SK-N-SH treated with all-trans-retinoic acid at 6 μM for 48 hours (cell line): ENCODE measurements at regions not wholly inside any gene's neighbourhood (a gene's known extent, or its start where the extent isn't known, plus 50 kb on each side); places are given as distances from the start of the nearest gene placed in this dataset.

Experiments used
- ATAC-seq: fragments of 200-7000 bp; cut with Tn5 transposase; 3 replicates; pipeline ENCODE4 v1.9.1; 2020; ENCODE audit warnings: mild to moderate bottlenecking, moderate library complexity
- ARNTL ChIP-seq: fragments of 450-650 bp; formaldehyde crosslinking; IDR thresholded peaks from 2 replicates; pipeline ENCODE4 v1.5.0; 2020; ENCODE audit warnings: low read depth, mild to moderate bottlenecking, moderate library complexity, borderline replicate concordance
- BACH2 ChIP-seq: fragments of 250-450 bp; sonication (Bioruptor Pico); IDR thresholded peaks from 2 replicates; pipeline ENCODE4 v1.9.0; 2021; ENCODE audit warnings: mild to moderate bottlenecking, borderline replicate concordance
- CREB5 ChIP-seq: fragments of 250-450 bp; sonication (Bioruptor Pico); IDR thresholded peaks from 2 replicates; pipeline ENCODE4 v1.5.1; 2020; ENCODE audit warnings: low read depth, mild to moderate bottlenecking, moderate library complexity
- CSDC2 ChIP-seq: fragments of 250-450 bp; sonication (Bioruptor Pico); IDR thresholded peaks from 2 replicates; pipeline ENCODE4 v1.5.0; 2020; ENCODE audit warnings: mild to moderate bottlenecking, moderate library complexity
- CSRNP3 ChIP-seq: fragments of 250-450 bp; sonication (Bioruptor Pico); IDR thresholded peaks from 2 replicates; pipeline ENCODE4 v1.5.1; 2021; ENCODE audit warnings: mild to moderate bottlenecking, moderate library complexity
- ESRRG ChIP-seq: fragments of 250-450 bp; sonication (Bioruptor Pico); IDR thresholded peaks from 2 replicates; pipeline ENCODE4 v1.6.1; 2021; ENCODE audit warnings: mild to moderate bottlenecking
- GLIS3 ChIP-seq: fragments of 250-450 bp; sonication (Bioruptor Pico); IDR thresholded peaks from 2 replicates; pipeline ENCODE4 v1.5.0; 2020; ENCODE audit warnings: mild to moderate bottlenecking, moderate library complexity
- ISL1 ChIP-seq: fragments of 250-450 bp; sonication (Bioruptor Pico); IDR thresholded peaks from 2 replicates; pipeline ENCODE4 v2.1.2; 2022; ENCODE audit warnings: mild to moderate bottlenecking, moderate library complexity
- OSR1 ChIP-seq: fragments of 250-450 bp; sonication (Bioruptor Pico); IDR thresholded peaks from 2 replicates; pipeline ENCODE4 v1.8.0; 2022; ENCODE audit warnings: moderate library complexity, mild to moderate bottlenecking, inconsistent platforms
- PATZ1 ChIP-seq: fragments of 250-450 bp; sonication (Bioruptor Pico); IDR thresholded peaks from 2 replicates; pipeline ENCODE4 v1.8.0; 2020; ENCODE audit warnings: mild to moderate bottlenecking, moderate library complexity, borderline replicate concordance
- POU6F1 ChIP-seq: fragments of 250-450 bp; sonication (Bioruptor Pico); IDR thresholded peaks from 2 replicates; pipeline ENCODE4 v1.8.0; 2021; ENCODE audit warnings: low read depth, mild to moderate bottlenecking, moderate library complexity, borderline replicate concordance
- PPARA ChIP-seq: fragments of 250-450 bp; sonication (Bioruptor Pico); IDR thresholded peaks from 2 replicates; pipeline ENCODE4 v1.5.0; 2020; ENCODE audit warnings: mild to moderate bottlenecking, borderline replicate concordance
- RARB ChIP-seq: fragments of 250-450 bp; sonication (Bioruptor Pico); IDR thresholded peaks from 2 replicates; pipeline ENCODE4 v1.8.0; 2021; ENCODE audit warnings: mild to moderate bottlenecking, moderate library complexity
- SNAI2 ChIP-seq: fragments of 250-450 bp; sonication (Bioruptor Pico); IDR thresholded peaks from 2 replicates; pipeline ENCODE4 v1.5.0; 2020; ENCODE audit warnings: mild to moderate bottlenecking, moderate library complexity
- TCF4 ChIP-seq: fragments of 250-450 bp; sonication (Bioruptor Pico); IDR thresholded peaks from 2 replicates; pipeline ENCODE4 v1.8.0; 2021; ENCODE audit warnings: mild to moderate bottlenecking, moderate library complexity, borderline replicate concordance
- TOX ChIP-seq: fragments of 250-450 bp; sonication (Bioruptor Pico); IDR thresholded peaks from 2 replicates; pipeline ENCODE4 v1.8.0; 2021; ENCODE audit warnings: mild to moderate bottlenecking, moderate library complexity, borderline replicate concordance
- TSHZ2 ChIP-seq: fragments of 250-450 bp; sonication (Bioruptor Pico); IDR thresholded peaks from 2 replicates; pipeline ENCODE4 v1.5.0; 2020; ENCODE audit warnings: mild to moderate bottlenecking, moderate library complexity
- ZC3H10 ChIP-seq: fragments of 250-450 bp; sonication (Bioruptor Pico); IDR thresholded peaks from 2 replicates; pipeline ENCODE4 v1.5.1; 2021; ENCODE audit warnings: mild to moderate bottlenecking, moderate library complexity
- ZFP3 ChIP-seq: fragments of 250-450 bp; sonication (Bioruptor Pico); IDR thresholded peaks from 2 replicates; pipeline ENCODE4 v1.5.0; 2020; ENCODE audit warnings: mild to moderate bottlenecking, moderate library complexity
- ZFP30 ChIP-seq: fragments of 450-650 bp; formaldehyde crosslinking; IDR thresholded peaks from 2 replicates; pipeline ENCODE4 v1.5.0; 2022; ENCODE audit warnings: mild to moderate bottlenecking, moderate library complexity
- ZNF565 ChIP-seq: fragments of 450-650 bp; formaldehyde crosslinking; conservative IDR thresholded peaks from 2 replicates; pipeline ENCODE4 v1.5.0; 2020; ENCODE audit warnings: low read depth, mild to moderate bottlenecking, moderate library complexity
- ZNF70 ChIP-seq: fragments of 450-650 bp; formaldehyde crosslinking; IDR thresholded peaks from 2 replicates; pipeline ENCODE4 v1.5.0; 2020; ENCODE audit warnings: mild to moderate bottlenecking, moderate library complexity
- ZNF8 ChIP-seq: fragments of 450-650 bp; formaldehyde crosslinking; IDR thresholded peaks from 2 replicates; pipeline ENCODE4 v1.5.0; 2020; ENCODE audit warnings: mild to moderate bottlenecking, moderate library complexity

GRCh38 chr15:35309886-35310285, 224.8 kb upstream of the NANOGP8 start:
- no peak for TF ChIP-seq ZFP3 (CRISPR knock-in tag)
- TF ChIP-seq SNAI2 (CRISPR knock-in tag) = no peak
- no peak for TF ChIP-seq PPARA (CRISPR knock-in tag)
- peak; percentile 47; the same call in 1 of the 2 replicates for TF ChIP-seq OSR1 (CRISPR knock-in tag)
- no peak for TF ChIP-seq ZNF565
- TF ChIP-seq PATZ1 = no peak
- no peak; the same call in 1 of the 2 replicates for TF ChIP-seq ISL1 (CRISPR knock-in tag)
- TF ChIP-seq CSDC2 (CRISPR knock-in tag) = no peak
- no peak for TF ChIP-seq POU6F1 (CRISPR knock-in tag)
- 0 out of 2 replicates have a peak, but pooled peaks have one; percentile 1 for TF ChIP-seq RARB (CRISPR knock-in tag)
- no peak for ATAC-seq

GRCh38 chr15:35308802-35309201, 223.7 kb upstream of the NANOGP8 start:
- ATAC-seq = peak; percentile 42

More at GRCh38 chr15:35308802-35309201, 223.7 kb upstream of the NANOGP8 start:
- TF ChIP-seq ZFP30 (no peak), OSR1 (CRISPR knock-in tag) (no peak), POU6F1 (CRISPR knock-in tag) (no peak), GLIS3 (no peak), BACH2 (no peak), PPARA (CRISPR knock-in tag) (no peak), TCF4 (CRISPR knock-in tag) (peak; percentile 80), PATZ1 (no peak), CREB5 (no peak), RARB (CRISPR knock-in tag) (no peak), ZFP3 (CRISPR knock-in tag) (no peak), ZNF8 (no peak), ISL1 (CRISPR knock-in tag) (peak; percentile 67), ZNF565 (no peak), ZNF70 (CRISPR knock-in tag) (no peak), ARNTL (no peak), TOX (CRISPR knock-in tag) (no peak; the same call in 1 of the 2 replicates), CSRNP3 (CRISPR knock-in tag) (no peak), TSHZ2 (no peak), CSDC2 (CRISPR knock-in tag) (0 out of 2 replicates have a peak, but pooled peaks have one; percentile 28), ESRRG (no peak), ZC3H10 (0 out of 2 replicates have a peak, but pooled peaks have one; percentile 2), SNAI2 (CRISPR knock-in tag) (no peak)
